Liver (tissue), 8 donors: ENCODE measurements at regions not wholly inside any gene's neighbourhood (a gene's known extent, or its start where the extent isn't known, plus 50 kb on each side); places are given as distances from the start of the nearest gene placed in this dataset.

Source experiments
- DNase-seq: peaks from one replicate; pipeline ENCODE4 v3.0.0-alpha.2; 2017; ENCODE audit warnings: low spot score
- H3K27ac ChIP-seq, 2 donors: one replicate each; pipeline ENCODE4 v1.7.0; 2013; ENCODE audit warnings: inconsistent platforms in 2 of 2, low read length in 2 of 2, control low read depth in 1 of 2, low read depth in 1 of 2, mild to moderate bottlenecking in 1 of 2
- H3K27me3 ChIP-seq, 4 donors: one replicate each; pipeline versions ENCODE4 v1.6.1 to v1.7.0; 2013; ENCODE audit warnings: low read length in 3 of 4, inconsistent platforms in 1 of 4, mild to moderate bottlenecking in 1 of 4, moderate library complexity in 1 of 4; ENCODE audit not compliant: control insufficient read depth in 4 of 4, insufficient read depth in 4 of 4
- H3K36me3 ChIP-seq, 4 donors: one replicate each; pipeline versions ENCODE4 v1.6.1 to v1.7.0; 2013; ENCODE audit warnings: low read length in 3 of 4, mild to moderate bottlenecking in 3 of 4, low read depth in 1 of 4, moderate library complexity in 1 of 4; ENCODE audit not compliant: control insufficient read depth in 4 of 4, insufficient read depth in 3 of 4
- H3K4me1 ChIP-seq, 4 donors: one replicate each; pipeline versions ENCODE4 v1.6.1 to v1.7.0; 2013; ENCODE audit warnings: low read length in 3 of 4, mild to moderate bottlenecking in 3 of 4, moderate library complexity in 1 of 4; ENCODE audit not compliant: control insufficient read depth in 4 of 4, insufficient read depth in 4 of 4
- H3K4me3 ChIP-seq, 3 donors: one replicate each; pipeline versions ENCODE4 v1.6.1 to v1.7.0; 2013; ENCODE audit warnings: low read length in 3 of 3, control low read depth in 1 of 3, low read depth in 1 of 3, mild to moderate bottlenecking in 1 of 3
- H3K9ac ChIP-seq, 2 donors: one replicate each; pipeline ENCODE4 v1.7.0; 2013; ENCODE audit warnings: low read length in 2 of 2, mild to moderate bottlenecking in 2 of 2, moderate library complexity in 2 of 2, control low read depth in 1 of 2, low read depth in 1 of 2
- H3K9me3 ChIP-seq, 4 donors: one replicate each; pipeline versions ENCODE4 v1.6.1 to v1.7.0; 2013; ENCODE audit warnings: low read length in 3 of 4; ENCODE audit not compliant: control insufficient read depth in 4 of 4
- EGR1 ChIP-seq, 2 donors: IDR thresholded peaks; 2 replicates each; pipeline ENCODE4 v1.6.1; 2016 to 2018; ENCODE audit warnings: antibody characterized with exemption in 2 of 2, low read depth in 2 of 2
- FOXA1 ChIP-seq: IDR thresholded peaks from 2 replicates; pipeline ENCODE4 v1.6.1; 2016; ENCODE audit warnings: antibody characterized with exemption
- FOXA2 ChIP-seq: IDR thresholded peaks from 2 replicates; pipeline ENCODE4 v1.6.1; 2016; ENCODE audit warnings: antibody characterized with exemption
- GABPA ChIP-seq, 2 donors: IDR thresholded peaks in 1 of 2; conservative IDR thresholded peaks in 1 of 2; 2 replicates each; pipeline ENCODE4 v1.6.1; 2016; ENCODE audit warnings: antibody characterized with exemption in 2 of 2, mild to moderate bottlenecking in 1 of 2, moderate library complexity in 1 of 2
- HNF4G ChIP-seq: IDR thresholded peaks from 2 replicates; pipeline ENCODE4 v1.6.1; 2016; ENCODE audit warnings: antibody characterized with exemption
- JUND ChIP-seq, 2 donors: IDR thresholded peaks; 2 replicates each; pipeline ENCODE4 v1.6.1; 2016; ENCODE audit warnings: antibody characterized with exemption in 2 of 2
- MAX ChIP-seq: IDR thresholded peaks from 2 replicates; pipeline ENCODE4 v1.6.1; 2016; ENCODE audit warnings: antibody characterized with exemption
- NR2F2 ChIP-seq: IDR thresholded peaks from 2 replicates; pipeline ENCODE4 v1.6.1; 2016; ENCODE audit warnings: antibody characterized with exemption
- RAD21 ChIP-seq, 2 donors: IDR thresholded peaks; 2 replicates each; pipeline ENCODE4 v1.6.1; 2016; ENCODE audit warnings: antibody characterized with exemption in 2 of 2, mild to moderate bottlenecking in 2 of 2
- REST ChIP-seq: IDR thresholded peaks from 2 replicates; pipeline ENCODE4 v1.6.1; 2016; ENCODE audit warnings: antibody characterized with exemption, mild to moderate bottlenecking
- RXRA ChIP-seq, 2 donors: IDR thresholded peaks; 2 replicates each; pipeline ENCODE4 v1.6.1; 2017 to 2018; ENCODE audit warnings: antibody characterized with exemption in 2 of 2, mild to moderate bottlenecking in 1 of 2
- TAF1 ChIP-seq: conservative IDR thresholded peaks from 2 replicates; pipeline ENCODE4 v1.6.1; 2016; ENCODE audit warnings: antibody characterized with exemption, mild to moderate bottlenecking
- YY1 ChIP-seq: IDR thresholded peaks from 2 replicates; pipeline ENCODE4 v1.6.1; 2016; ENCODE audit warnings: antibody characterized with exemption, mild to moderate bottlenecking
- WGBS: extraction: QIAGEN DNeasy Blood & Tissue Kit; methylation state at CpG from one replicate; pipeline ENCODE4 v1.1.7; 2013; 5-methylcytosine and 5-hydroxymethylcytosine counted together
- TF ChIP-seq, protein P1 (sequence below): IDR thresholded peaks from 2 replicates; pipeline ENCODE4 v1.6.1; 2016; ENCODE audit warnings: antibody characterized with exemption
- TF ChIP-seq, protein P2 (sequence below): IDR thresholded peaks from 2 replicates; pipeline ENCODE4 v1.6.1; 2016; ENCODE audit warnings: antibody characterized with exemption
- TF ChIP-seq, protein P3 (sequence below): fragments of 150-350 bp; IDR thresholded peaks from 2 replicates; pipeline ENCODE4 v1.5.1; 2017; ENCODE audit warnings: improper control_type of control experiment, low read depth, low read length; ENCODE audit not compliant: missing input control
- donor health status: healthy.
- donor health status: healthy.
- donor health status: healthy.
- donor health status: healthy.
- donor health status: healthy.

DNA sequence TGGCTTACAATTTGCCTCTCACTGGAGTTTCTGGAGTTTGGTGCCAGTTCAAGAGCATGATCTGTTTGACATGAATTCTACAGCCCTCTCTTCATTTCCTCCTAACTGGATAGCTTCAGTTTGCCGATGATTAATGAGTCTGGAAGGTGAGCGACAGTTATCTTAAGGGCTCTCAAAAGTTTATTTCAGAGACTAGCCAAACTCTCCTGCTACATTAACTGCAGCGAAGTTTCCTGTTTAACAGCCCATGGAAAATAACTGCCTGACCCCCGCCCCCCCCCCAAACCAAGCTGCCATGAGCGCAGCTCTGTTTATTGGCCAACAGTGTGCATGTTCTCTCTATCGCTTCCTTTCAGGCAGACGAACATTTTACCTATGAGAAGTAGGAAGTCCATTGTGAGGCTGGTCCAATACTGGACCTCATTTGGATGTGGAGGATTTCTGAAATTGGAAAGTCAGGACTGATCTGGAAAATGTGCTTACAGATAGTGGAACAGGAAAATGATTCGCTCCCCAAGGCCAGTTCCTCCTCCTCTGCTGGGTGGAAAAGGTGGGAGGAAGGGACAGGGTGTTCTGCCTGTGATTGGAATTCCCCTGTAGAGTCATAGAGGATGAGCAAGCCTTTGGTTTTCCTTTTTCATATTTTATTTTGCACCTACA, 522.2 kb upstream of the JAG1 start:
- Histone ChIP-seq H3K36me3 (no peaks in the 10 kb centered on the region), H3K4me1 (no peaks in the 10 kb centered on the region), H3K27me3 (no peaks in the 10 kb centered on the region), H3K9ac (no peak overlapping the region), H3K4me3 (no peak overlapping the region), H3K27ac (no peak overlapping the region), H3K9me3 (no peaks in the 10 kb centered on the region)
- no peak for DNase-seq
- TF ChIP-seq MAX = no peak
- 70% methylated on average over 8 of the region's 8 CpGs for WGBS

DNA sequence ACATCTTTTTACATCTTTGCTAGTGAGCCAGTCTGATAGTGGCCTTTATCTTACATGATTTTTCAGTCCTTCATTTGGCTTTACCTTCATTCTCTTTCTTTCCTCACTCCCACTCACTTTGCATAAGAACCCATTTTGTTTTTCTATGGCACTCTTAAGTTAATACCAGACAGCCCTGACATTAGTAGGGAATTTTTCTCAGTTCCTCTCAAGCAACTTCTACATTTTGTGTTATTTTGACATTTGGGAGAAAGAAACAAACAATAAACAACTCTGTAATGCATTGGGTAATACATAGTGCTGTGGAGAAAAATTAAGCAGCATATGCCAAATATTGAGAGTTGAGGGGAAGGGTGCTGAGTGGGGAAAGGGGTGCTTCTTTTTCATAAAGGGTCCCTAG, 524.1 kb upstream of the JAG1 start:
- H3K27me3 ChIP-seq = no peaks in the 10 kb centered on the region
- no peaks in the 10 kb centered on the region for H3K4me1 ChIP-seq
- no peak overlapping the region for H3K4me3 ChIP-seq
- no peak overlapping the region for H3K27ac ChIP-seq
- no peaks in the 10 kb centered on the region for H3K9me3 ChIP-seq
- no peak for DNase-seq
- no peak overlapping the region for H3K9ac ChIP-seq
- no peak for TF ChIP-seq RXRA (IDR thresholded peaks at IDR 0.05)
- TF ChIP-seq EGR1 (IDR thresholded peaks at IDR 0.05; ENCODE audit: low read depth in 2 of 2) = no peak
- no peak for TF ChIP-seq HNF4G
- TF ChIP-seq RAD21 (IDR thresholded peaks at IDR 0.05) = no peak
- TF ChIP-seq, protein P1, sequence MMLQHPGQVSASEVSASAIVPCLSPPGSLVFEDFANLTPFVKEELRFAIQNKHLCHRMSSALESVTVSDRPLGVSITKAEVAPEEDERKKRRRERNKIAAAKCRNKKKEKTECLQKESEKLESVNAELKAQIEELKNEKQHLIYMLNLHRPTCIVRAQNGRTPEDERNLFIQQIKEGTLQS = no peak
- no peak for TF ChIP-seq JUND (IDR thresholded peaks at IDR 0.05)
- TF ChIP-seq TAF1 = no peak
- no peak for TF ChIP-seq FOXA2
- no peak for TF ChIP-seq GABPA (IDR thresholded peaks at IDR 0.05 in 1 of 2, conservative IDR thresholded peaks at IDR 0.05 in 1 of 2)
- TF ChIP-seq, protein P2, sequence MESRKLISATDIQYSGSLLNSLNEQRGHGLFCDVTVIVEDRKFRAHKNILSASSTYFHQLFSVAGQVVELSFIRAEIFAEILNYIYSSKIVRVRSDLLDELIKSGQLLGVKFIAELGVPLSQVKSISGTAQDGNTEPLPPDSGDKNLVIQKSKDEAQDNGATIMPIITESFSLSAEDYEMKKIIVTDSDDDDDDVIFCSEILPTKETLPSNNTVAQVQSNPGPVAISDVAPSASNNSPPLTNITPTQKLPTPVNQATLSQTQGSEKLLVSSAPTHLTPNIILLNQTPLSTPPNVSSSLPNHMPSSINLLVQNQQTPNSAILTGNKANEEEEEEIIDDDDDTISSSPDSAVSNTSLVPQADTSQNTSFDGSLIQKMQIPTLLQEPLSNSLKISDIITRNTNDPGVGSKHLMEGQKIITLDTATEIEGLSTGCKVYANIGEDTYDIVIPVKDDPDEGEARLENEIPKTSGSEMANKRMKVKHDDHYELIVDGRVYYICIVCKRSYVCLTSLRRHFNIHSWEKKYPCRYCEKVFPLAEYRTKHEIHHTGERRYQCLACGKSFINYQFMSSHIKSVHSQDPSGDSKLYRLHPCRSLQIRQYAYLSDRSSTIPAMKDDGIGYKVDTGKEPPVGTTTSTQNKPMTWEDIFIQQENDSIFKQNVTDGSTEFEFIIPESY = no peak
- no peak for TF ChIP-seq REST
- TF ChIP-seq, protein P3, sequence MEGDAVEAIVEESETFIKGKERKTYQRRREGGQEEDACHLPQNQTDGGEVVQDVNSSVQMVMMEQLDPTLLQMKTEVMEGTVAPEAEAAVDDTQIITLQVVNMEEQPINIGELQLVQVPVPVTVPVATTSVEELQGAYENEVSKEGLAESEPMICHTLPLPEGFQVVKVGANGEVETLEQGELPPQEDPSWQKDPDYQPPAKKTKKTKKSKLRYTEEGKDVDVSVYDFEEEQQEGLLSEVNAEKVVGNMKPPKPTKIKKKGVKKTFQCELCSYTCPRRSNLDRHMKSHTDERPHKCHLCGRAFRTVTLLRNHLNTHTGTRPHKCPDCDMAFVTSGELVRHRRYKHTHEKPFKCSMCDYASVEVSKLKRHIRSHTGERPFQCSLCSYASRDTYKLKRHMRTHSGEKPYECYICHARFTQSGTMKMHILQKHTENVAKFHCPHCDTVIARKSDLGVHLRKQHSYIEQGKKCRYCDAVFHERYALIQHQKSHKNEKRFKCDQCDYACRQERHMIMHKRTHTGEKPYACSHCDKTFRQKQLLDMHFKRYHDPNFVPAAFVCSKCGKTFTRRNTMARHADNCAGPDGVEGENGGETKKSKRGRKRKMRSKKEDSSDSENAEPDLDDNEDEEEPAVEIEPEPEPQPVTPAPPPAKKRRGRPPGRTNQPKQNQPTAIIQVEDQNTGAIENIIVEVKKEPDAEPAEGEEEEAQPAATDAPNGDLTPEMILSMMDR = no peak
- no peak for TF ChIP-seq MAX
- no peak for TF ChIP-seq NR2F2
- TF ChIP-seq YY1 = no peak
- no peak for TF ChIP-seq FOXA1
- no peaks in the 10 kb centered on the region for H3K36me3 ChIP-seq
